ENCODE measurements at regions not wholly inside any gene's neighbourhood (a gene's known extent, or its start where the extent isn't known, plus 50 kb on each side); places are given as distances from the start of the nearest gene placed in this dataset.

- H3K4me3 ChIP-seq (ENCODE audit: low read depth, low read length), result no peak overlapping the region
- peaks cover 6% of the 10 kb centered on the region for H3K27me3 Mint-ChIP-seq (ENCODE audit: insufficient read depth, unreplicated experiment)
- BruUV-seq (replicated peaks), result no TSS peak
- H3K9me3 ChIP-seq, result no peaks in the 10 kb centered on the region; the same call in 1 of the 2 replicates
- H3K4me1 ChIP-seq, result no peaks in the 10 kb centered on the region
- no peak for DNase-seq
- TF ChIP-seq CTCF (IDR thresholded peaks at IDR 0.05; ENCODE audit: insufficient read depth in 1 of 2, low read depth in 1 of 2, low read length in 1 of 2, severe bottlenecking in 1 of 2, unreplicated experiment in 1 of 2), result no peak
- no peaks in the 10 kb centered on the region for H3K4me1 Mint-ChIP-seq (ENCODE audit: low read depth, unreplicated experiment)
- intact Hi-C loops (cut with micrococcal nuclease; ENCODE audit: unreplicated experiment), result loop anchor here (10.0 kb wide), 1 partner anchor 172 kb away; no protein-coding TSS in a partner anchor
- H3K9me3 Mint-ChIP-seq (ENCODE audit: unreplicated experiment), result no peaks in the 10 kb centered on the region
- H3K36me3 Mint-ChIP-seq (ENCODE audit: insufficient read depth, unreplicated experiment), result no peaks in the 10 kb centered on the region
- ChIA-PET CTCF (no interaction called here), POLR2A (no interaction called here)
- H3K27ac Mint-ChIP-seq (ENCODE audit: unreplicated experiment), result no peak overlapping the region
- H3K27me3 ChIP-seq (replicated peaks; ENCODE audit: control insufficient read depth, insufficient read depth, low read length), result no peaks in the 10 kb centered on the region
- no peaks in the 10 kb centered on the region for H3K36me3 ChIP-seq (ENCODE audit: control insufficient read depth, insufficient read depth, low read length)
- no peak overlapping the region for H3K4me3 Mint-ChIP-seq (ENCODE audit: unreplicated experiment)
Measured at GRCh38 chr10:44016589-44017482, 368.1 kb downstream of the CXCL12 start.

- Mint-ChIP-seq H3K36me3 (ENCODE audit: insufficient read depth, unreplicated experiment) (no peaks in the 10 kb centered on the region), H3K27ac (ENCODE audit: unreplicated experiment) (no peak overlapping the region), H3K9me3 (ENCODE audit: unreplicated experiment) (no peaks in the 10 kb centered on the region), H3K4me1 (ENCODE audit: low read depth, unreplicated experiment) (no peaks in the 10 kb centered on the region), H3K27me3 (ENCODE audit: insufficient read depth, unreplicated experiment) (peaks cover 6% of the 10 kb centered on the region), H3K4me3 (ENCODE audit: unreplicated experiment) (no peak overlapping the region)
- BruUV-seq (replicated peaks), result no TSS peak
- no peaks in the 10 kb centered on the region; the same call in 1 of the 2 replicates for H3K9me3 ChIP-seq
- ChIA-PET CTCF (no interaction called here), POLR2A (no interaction called here)
- H3K36me3 ChIP-seq (ENCODE audit: control insufficient read depth, insufficient read depth, low read length), result no peaks in the 10 kb centered on the region
- intact Hi-C loops (cut with micrococcal nuclease; ENCODE audit: unreplicated experiment), result loop anchor here (10.0 kb wide), 1 partner anchor 171 kb away; no protein-coding TSS in a partner anchor
- H3K4me3 ChIP-seq (ENCODE audit: low read depth, low read length), result no peak overlapping the region
- H3K27me3 ChIP-seq (replicated peaks; ENCODE audit: control insufficient read depth, insufficient read depth, low read length), result no peaks in the 10 kb centered on the region
- no peak for TF ChIP-seq CTCF (IDR thresholded peaks at IDR 0.05; ENCODE audit: insufficient read depth in 1 of 2, low read depth in 1 of 2, low read length in 1 of 2, severe bottlenecking in 1 of 2, unreplicated experiment in 1 of 2)
- no peak for DNase-seq
- no peaks in the 10 kb centered on the region for H3K4me1 ChIP-seq
Measured at GRCh38 chr10:44015702-44016500, 367.2 kb upstream of the ZNF32 start.

- Histone ChIP-seq H3K27me3 (replicated peaks; ENCODE audit: control insufficient read depth, insufficient read depth, low read length) (no peaks in the 10 kb centered on the region), H3K4me3 (ENCODE audit: low read depth, low read length) (no peak overlapping the region), H3K9me3 (no peaks in the 10 kb centered on the region; the same call in 1 of the 2 replicates), H3K4me1 (no peaks in the 10 kb centered on the region), H3K36me3 (ENCODE audit: control insufficient read depth, insufficient read depth, low read length) (no peaks in the 10 kb centered on the region)
- CTCF ChIA-PET, result no interaction called here
- H3K9me3 Mint-ChIP-seq (ENCODE audit: unreplicated experiment), result no peaks in the 10 kb centered on the region
- intact Hi-C loops (cut with micrococcal nuclease; ENCODE audit: unreplicated experiment), result loop anchor here (10.0 kb wide), 1 partner anchor 170 kb away; no protein-coding TSS in a partner anchor
- H3K36me3 Mint-ChIP-seq (ENCODE audit: insufficient read depth, unreplicated experiment), result no peaks in the 10 kb centered on the region
- DNase-seq, result no peak
- POLR2A ChIA-PET, result no interaction called here
- no peaks in the 10 kb centered on the region for H3K4me1 Mint-ChIP-seq (ENCODE audit: low read depth, unreplicated experiment)
- H3K4me3 Mint-ChIP-seq (ENCODE audit: unreplicated experiment), result no peak overlapping the region
- no peak overlapping the region for H3K27ac Mint-ChIP-seq (ENCODE audit: unreplicated experiment)
- H3K27me3 Mint-ChIP-seq (ENCODE audit: insufficient read depth, unreplicated experiment), result peaks cover 6% of the 10 kb centered on the region
- no peak for TF ChIP-seq CTCF (IDR thresholded peaks at IDR 0.05; ENCODE audit: insufficient read depth in 1 of 2, low read depth in 1 of 2, low read length in 1 of 2, severe bottlenecking in 1 of 2, unreplicated experiment in 1 of 2)
- BruUV-seq (replicated peaks), result no TSS peak
Measured at GRCh38 chr10:44014644-44015250, 366.1 kb upstream of the ZNF32 start.
